GM12891 (cell line): ENCODE measurements at regions not wholly inside any gene's neighbourhood (a gene's known extent, or its start where the extent isn't known, plus 50 kb on each side); places are given as distances from the start of the nearest gene placed in this dataset.

Source experiments
- PAX5 ChIP-seq: IDR thresholded peaks from 2 replicates; pipeline ENCODE4 v1.6.1; 2011; ENCODE audit warnings: low read length, moderate library complexity, mild to moderate bottlenecking; ENCODE audit not compliant: insufficient read depth, severe bottlenecking
- POLR2A ChIP-seq: IDR thresholded peaks from 2 replicates; pipeline ENCODE4 v1.6.1; 2011; ENCODE audit warnings: low read depth, low read length, control low read depth
- POLR2AphosphoS5 ChIP-seq: IDR thresholded peaks from 2 replicates; pipeline ENCODE4 v1.6.1; 2011; ENCODE audit warnings: low read depth, low read length, control low read depth
- SPI1 ChIP-seq: IDR thresholded peaks from 2 replicates; pipeline ENCODE4 v1.6.1; 2011; ENCODE audit warnings: low read depth, low read length, control low read depth
- TAF1 ChIP-seq: IDR thresholded peaks from 2 replicates; pipeline ENCODE4 v1.6.1; 2011; ENCODE audit warnings: low read depth, low read length, control low read depth

DNA sequence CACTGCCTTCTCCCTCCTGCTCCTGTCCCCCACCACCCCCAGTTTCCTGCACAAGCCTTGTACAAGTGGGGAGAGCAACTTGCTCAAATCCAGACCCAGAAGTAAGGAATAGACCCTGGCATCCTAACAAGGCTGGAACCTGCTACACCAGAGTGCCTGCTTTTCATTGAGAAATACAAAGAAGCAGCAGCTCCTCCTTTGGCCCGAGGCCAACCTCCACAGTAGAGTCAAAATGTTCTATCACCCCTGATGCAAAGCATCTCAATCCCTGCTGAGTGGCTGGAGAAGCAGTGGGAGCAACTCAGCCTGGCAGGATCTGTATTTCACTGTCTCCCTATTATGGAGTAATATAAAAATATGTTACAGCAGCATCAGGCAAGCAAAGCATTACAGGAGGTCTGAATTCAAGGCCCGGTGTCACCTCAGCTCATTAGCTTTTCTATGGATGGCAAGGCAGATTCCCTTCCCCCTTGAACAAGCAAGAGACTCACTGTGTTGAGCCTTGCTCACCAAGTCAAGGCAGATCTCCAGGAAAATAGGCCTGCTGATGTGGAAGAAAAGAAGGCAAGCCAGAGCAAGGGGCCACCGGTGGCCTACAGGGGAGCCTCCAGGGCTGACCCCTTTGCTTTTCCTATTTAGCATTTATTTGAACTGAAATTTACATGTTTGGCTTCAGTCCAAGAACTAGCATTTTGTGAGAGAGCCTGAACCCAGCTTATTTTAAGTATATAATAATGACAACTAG lies 186.3 kb upstream of the EGLN3 start:
- TF ChIP-seq TAF1 (no peak), POLR2A (no peak), SPI1 (no peak), POLR2AphosphoS5 (no peak), PAX5 (no peak)
